SK-N-MC (cell line): ENCODE measurements at regions not wholly inside any gene's neighbourhood (a gene's known extent, or its start where the extent isn't known, plus 50 kb on each side); places are given as distances from the start of the nearest gene placed in this dataset.

ENCODE experiments used
- EZH2 ChIP-seq: fragments of 200-600 bp; sonication (generic); IDR thresholded peaks from one replicate; pipeline ENCODE4 v1.6.1; 2017; ENCODE audit warnings: antibody characterized with exemption
- POLR2AphosphoS5 ChIP-seq: IDR thresholded peaks from 2 replicates; pipeline ENCODE4 v1.6.1; 2012; ENCODE audit warnings: mild to moderate bottlenecking, low read depth, low read length, borderline replicate concordance

DNA sequence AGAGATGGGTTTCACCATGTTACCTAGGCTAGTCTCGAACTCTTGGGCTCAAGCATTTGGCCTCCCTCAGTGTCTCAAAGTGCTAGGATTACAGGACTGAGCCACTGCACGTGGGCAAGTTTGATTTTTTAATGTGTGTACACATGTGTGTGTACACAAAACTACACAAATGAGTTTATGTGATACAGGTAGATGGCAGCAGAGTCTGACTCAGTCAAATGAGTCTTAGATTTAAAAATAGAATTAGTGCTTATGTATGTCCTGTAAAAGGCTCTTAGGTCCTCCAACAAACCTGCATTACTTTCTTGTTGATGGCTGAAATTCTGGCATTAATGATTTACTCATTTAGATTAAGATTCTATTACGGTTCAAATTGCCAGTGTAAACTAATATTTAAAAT lies 293.7 kb downstream of the PCDH17 start:
- TF ChIP-seq EZH2 (no peak), POLR2AphosphoS5 (no peak)
